Endothelial cell of umbilical vein (primary cell): ENCODE measurements at regions not wholly inside any gene's neighbourhood (a gene's known extent, or its start where the extent isn't known, plus 50 kb on each side); places are given as distances from the start of the nearest gene placed in this dataset.

Source experiments
- BruUV-seq: library from RNA; stranded (reverse); fragments of 400-500 nt; replicated peaks from 2 replicates; lab custom pipeline; 2021; lab: Mats Ljungman, UMichigan
- CTCF ChIA-PET: fragments of 300-600, 350-600 bp; sonication (Branson Sonifier 250); formaldehyde crosslinking; loops from one replicate; lab custom pipeline; 2021; ENCODE audit warnings: antibody characterized with exemption, inconsistent platforms; lab: Charles Lee
- POLR2A ChIA-PET: fragments of 300-600, 350-600 bp; sonication (Branson Sonifier 250); formaldehyde crosslinking; loops from one replicate; lab custom pipeline; 2021; ENCODE audit warnings: antibody characterized with exemption, inconsistent platforms; lab: Charles Lee
- DNase-seq: peaks from one replicate; pipeline ENCODE4 v3.0.0-alpha.2; 2011; ENCODE audit warnings: low read depth, low spot score
- FAIRE-seq: peaks from 2 replicates; lab custom pipeline; 2011; peaks lifted over from hg19 to GRCh38; lab: Jason Lieb, UNC
- H2AFZ ChIP-seq: 2 replicates; pipeline ENCODE4 v1.6.0; 2012; ENCODE audit warnings: low read depth, low read length, control low read depth, inconsistent platforms
- H3K27ac ChIP-seq: 2 replicates; pipeline ENCODE4 v1.5.1; 2011; ENCODE audit warnings: low read depth, mild to moderate bottlenecking, control low read depth, low read length, moderate library complexity; ENCODE audit not compliant: insufficient read depth
- H3K27me3 ChIP-seq, 2 experiments: 2 replicates each; pipeline versions ENCODE4 v1.6.0 to v1.6.1; 2011; ENCODE audit warnings: low read length in 2 of 2, mixed read lengths in 1 of 2; ENCODE audit not compliant: control insufficient read depth in 2 of 2, insufficient read depth in 2 of 2
- H3K36me3 ChIP-seq, 2 experiments: 2 replicates in 1 of 2; 3 replicates in 1 of 2; pipeline ENCODE4 v1.5.1; 2011; ENCODE audit warnings: low read length in 2 of 2, mild to moderate bottlenecking in 1 of 2, moderate library complexity in 1 of 2; ENCODE audit not compliant: control insufficient read depth in 2 of 2, insufficient read depth in 2 of 2; ENCODE audit errors: extremely low read depth in 1 of 2
- H3K4me1 ChIP-seq: 3 replicates; pipeline ENCODE4 v1.5.1; 2011; ENCODE audit warnings: mild to moderate bottlenecking, low read length; ENCODE audit not compliant: control insufficient read depth, insufficient read depth; ENCODE audit errors: extremely low read depth
- H3K4me2 ChIP-seq: 2 replicates; pipeline ENCODE4 v1.6.1; 2011; ENCODE audit warnings: low read length, control low read depth, mixed read lengths; ENCODE audit not compliant: insufficient read depth
- H3K4me3 ChIP-seq, 3 experiments: fragments of 200-600 bp in 1 of 3; sonication (generic), shearing (Covaris generic) in 1 of 3; replicated peaks in 1 of 3; 2 replicates each; pipeline ENCODE4 v1.5.1; 2011 to 2016; ENCODE audit warnings: control low read depth in 3 of 3, low read length in 3 of 3, mild to moderate bottlenecking in 2 of 3, inconsistent platforms in 1 of 3, low read depth in 1 of 3, moderate library complexity in 1 of 3; ENCODE audit not compliant: insufficient read depth in 1 of 3
- H3K79me2 ChIP-seq: 2 replicates; pipeline ENCODE4 v1.6.0; 2012; ENCODE audit warnings: low read length, inconsistent platforms; ENCODE audit not compliant: control insufficient read depth, insufficient read depth
- H3K9ac ChIP-seq: replicated peaks from 2 replicates; pipeline ENCODE3; 2011; ENCODE audit warnings: low read length, control low read depth; ENCODE audit not compliant: insufficient read depth; ENCODE audit errors: extremely low read depth
- H3K9me1 ChIP-seq: replicated peaks from 3 replicates; pipeline ENCODE4 v1.6.0; 2011; ENCODE audit warnings: mild to moderate bottlenecking, low read length; ENCODE audit not compliant: control insufficient read depth, insufficient read depth; ENCODE audit errors: extremely low read depth
- H3K9me3 ChIP-seq: replicated peaks from 2 replicates; pipeline ENCODE4 v1.5.1; 2012; ENCODE audit warnings: low read length, inconsistent platforms; ENCODE audit not compliant: control insufficient read depth, insufficient read depth
- H4K20me1 ChIP-seq: replicated peaks from 2 replicates; pipeline ENCODE3; 2011; ENCODE audit warnings: mild to moderate bottlenecking, low read length; ENCODE audit not compliant: control insufficient read depth, insufficient read depth; ENCODE audit errors: extremely low read depth
- EZH2 ChIP-seq: IDR thresholded peaks from 2 replicates; pipeline ENCODE4 v1.6.1; 2012; ENCODE audit warnings: borderline replicate concordance, low read depth, mild to moderate bottlenecking, moderate library complexity, low read length, inconsistent platforms; ENCODE audit not compliant: severe bottlenecking
- FOS ChIP-seq: IDR thresholded peaks from 2 replicates; pipeline ENCODE4 v1.6.1; 2011; ENCODE audit warnings: mild to moderate bottlenecking, low read length, moderate library complexity, borderline replicate concordance; ENCODE audit not compliant: insufficient read depth
- GATA2 ChIP-seq: IDR thresholded peaks from 2 replicates; pipeline ENCODE4 v1.7.0; 2011; ENCODE audit warnings: low read depth, mild to moderate bottlenecking, moderate library complexity, mixed read lengths, low read length; ENCODE audit not compliant: insufficient read length, insufficient read depth
- JUN ChIP-seq: IDR thresholded peaks from 2 replicates; pipeline ENCODE4 v1.6.1; 2011; ENCODE audit warnings: borderline replicate concordance, low read depth; ENCODE audit not compliant: insufficient read length, insufficient read depth
- MYC ChIP-seq: IDR thresholded peaks from one replicate; pipeline ENCODE4 v1.6.1; 2011; ENCODE audit warnings: mild to moderate bottlenecking, low read depth, low read length
- POLR2A ChIP-seq: IDR thresholded peaks from 2 replicates; pipeline ENCODE4 v1.6.1; 2012; ENCODE audit warnings: low read depth, mild to moderate bottlenecking, control low read depth, low read length
- POLR2AphosphoS5 ChIP-seq: IDR thresholded peaks from 2 replicates; pipeline ENCODE4 v1.6.1; 2012; ENCODE audit warnings: low read depth, mild to moderate bottlenecking, control low read depth, low read length, moderate library complexity; ENCODE audit not compliant: insufficient read depth
- dilution Hi-C: fragments of 300-500 bp; cut with MboI; formaldehyde crosslinking; loops from one replicate; pipeline ENCODE4 v1.15.0; 2019; ENCODE audit warnings: low sequenced_read_pairs; ENCODE audit not compliant: extremely low pct_ligation_motif_present
- intact Hi-C: fragments of 100-400 bp; cut with micrococcal nuclease; formaldehyde crosslinking; loops from one replicate; pipeline ENCODE4 v1.10.0; 2022
- TF ChIP-seq, protein P1 (sequence below), 2 donors: IDR thresholded peaks; 1 replicate in 1 of 2; 2 replicates in 1 of 2; pipeline ENCODE4 v1.5.1; 2011; ENCODE audit warnings: low read length in 2 of 2, mild to moderate bottlenecking in 2 of 2, moderate library complexity in 2 of 2, control low read depth in 1 of 2, inconsistent platforms in 1 of 2, low read depth in 1 of 2; ENCODE audit not compliant: insufficient read depth in 1 of 2; ENCODE audit errors: extremely low read depth in 1 of 2
- TF ChIP-seq, protein P2 (sequence below): IDR thresholded peaks from 2 replicates; pipeline ENCODE4 v1.6.1; 2011; ENCODE audit not compliant: insufficient read depth, insufficient read length

DNA sequence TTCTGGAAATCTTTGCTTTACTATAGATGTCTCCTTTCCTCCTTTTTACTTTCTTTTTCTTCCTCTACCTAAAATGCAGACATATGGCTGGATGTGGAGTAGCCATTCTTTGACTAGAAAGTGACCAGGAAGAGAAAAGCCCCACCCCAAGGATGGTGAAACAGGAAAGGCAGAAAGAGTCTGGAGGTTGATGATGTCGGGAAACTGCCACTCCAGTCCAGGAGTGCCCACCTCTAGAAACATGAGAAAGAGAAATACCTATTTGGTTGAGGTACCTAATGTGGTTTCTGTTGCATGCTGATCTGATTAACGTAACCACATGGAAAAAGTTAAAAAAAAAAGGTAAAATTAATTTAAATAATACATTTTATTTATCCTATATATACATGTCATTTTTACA lies 55.2 kb upstream of the SSR3 start:
- H3K9me3 ChIP-seq: no peaks in the 10 kb centered on the region
- dilution Hi-C loops: no loop called here
- H3K4me2 ChIP-seq: no peak overlapping the region
- DNase-seq: no peak
- TF ChIP-seq MYC: no peak
- TF ChIP-seq, protein P1, sequence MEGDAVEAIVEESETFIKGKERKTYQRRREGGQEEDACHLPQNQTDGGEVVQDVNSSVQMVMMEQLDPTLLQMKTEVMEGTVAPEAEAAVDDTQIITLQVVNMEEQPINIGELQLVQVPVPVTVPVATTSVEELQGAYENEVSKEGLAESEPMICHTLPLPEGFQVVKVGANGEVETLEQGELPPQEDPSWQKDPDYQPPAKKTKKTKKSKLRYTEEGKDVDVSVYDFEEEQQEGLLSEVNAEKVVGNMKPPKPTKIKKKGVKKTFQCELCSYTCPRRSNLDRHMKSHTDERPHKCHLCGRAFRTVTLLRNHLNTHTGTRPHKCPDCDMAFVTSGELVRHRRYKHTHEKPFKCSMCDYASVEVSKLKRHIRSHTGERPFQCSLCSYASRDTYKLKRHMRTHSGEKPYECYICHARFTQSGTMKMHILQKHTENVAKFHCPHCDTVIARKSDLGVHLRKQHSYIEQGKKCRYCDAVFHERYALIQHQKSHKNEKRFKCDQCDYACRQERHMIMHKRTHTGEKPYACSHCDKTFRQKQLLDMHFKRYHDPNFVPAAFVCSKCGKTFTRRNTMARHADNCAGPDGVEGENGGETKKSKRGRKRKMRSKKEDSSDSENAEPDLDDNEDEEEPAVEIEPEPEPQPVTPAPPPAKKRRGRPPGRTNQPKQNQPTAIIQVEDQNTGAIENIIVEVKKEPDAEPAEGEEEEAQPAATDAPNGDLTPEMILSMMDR (IDR thresholded peaks at IDR 0.05; ENCODE audit: extremely low read depth in 1 of 2, insufficient read depth in 1 of 2, low read depth in 1 of 2, low read length in 2 of 2): no peak
- CTCF ChIA-PET: no interaction called here
- POLR2A ChIA-PET: no interaction called here
- H4K20me1 ChIP-seq: no peaks in the 10 kb centered on the region
- intact Hi-C loops: no loop called here
- H3K79me2 ChIP-seq: no peaks in the 10 kb centered on the region
- no peak overlapping the region for H3K4me3 ChIP-seq
- no peaks in the 10 kb centered on the region for H3K9me1 ChIP-seq
- no peak overlapping the region for H2AFZ ChIP-seq
- H3K4me1 ChIP-seq: no peaks in the 10 kb centered on the region
- no peak overlapping the region for H3K27ac ChIP-seq
- BruUV-seq: no TSS peak
- no peak overlapping the region for H3K9ac ChIP-seq
- H3K36me3 ChIP-seq: no peaks in the 10 kb centered on the region
- H3K27me3 ChIP-seq: no peaks in the 10 kb centered on the region
- no peak for FAIRE-seq

DNA sequence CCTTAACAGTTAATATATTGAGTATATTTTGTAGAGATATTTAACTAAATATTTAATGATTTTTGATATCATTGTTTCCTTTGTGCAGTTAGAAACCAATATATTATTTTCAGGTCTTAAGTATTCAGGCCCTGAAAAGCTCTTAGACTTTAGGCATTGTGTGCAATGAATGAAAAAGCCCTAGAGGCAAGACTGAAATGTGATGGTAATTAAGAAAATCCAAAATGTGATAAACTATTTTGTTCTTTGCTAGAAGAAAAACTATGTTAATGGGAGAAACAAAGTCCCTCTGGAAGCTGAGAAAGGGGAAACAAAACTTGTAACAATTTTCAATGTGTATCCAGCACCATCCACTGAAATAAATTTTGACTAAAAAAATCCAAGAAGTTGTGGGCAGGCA lies 54.6 kb upstream of the SSR3 start:
- no TSS peak for BruUV-seq
- Histone ChIP-seq H3K4me2 (no peak overlapping the region), H2AFZ (no peak overlapping the region), H3K9ac (no peak overlapping the region), H3K36me3 (no peaks in the 10 kb centered on the region), H3K9me1 (no peaks in the 10 kb centered on the region), H3K9me3 (no peaks in the 10 kb centered on the region), H3K4me3 (no peak overlapping the region), H3K4me1 (no peaks in the 10 kb centered on the region), H3K27ac (no peak overlapping the region), H3K27me3 (no peaks in the 10 kb centered on the region), H3K79me2 (no peaks in the 10 kb centered on the region), H4K20me1 (no peaks in the 10 kb centered on the region)
- dilution Hi-C loops: no loop called here
- FAIRE-seq (no peak), DNase-seq (no peak)
- TF ChIP-seq FOS: no peak
- TF ChIP-seq, protein P1 (IDR thresholded peaks at IDR 0.05; ENCODE audit: extremely low read depth in 1 of 2, insufficient read depth in 1 of 2, low read depth in 1 of 2, low read length in 2 of 2): no peak
- TF ChIP-seq, protein P2, sequence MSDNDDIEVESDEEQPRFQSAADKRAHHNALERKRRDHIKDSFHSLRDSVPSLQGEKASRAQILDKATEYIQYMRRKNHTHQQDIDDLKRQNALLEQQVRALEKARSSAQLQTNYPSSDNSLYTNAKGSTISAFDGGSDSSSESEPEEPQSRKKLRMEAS: no peak
- TF ChIP-seq GATA2: no peak
- TF ChIP-seq JUN: no peak
- no peak for TF ChIP-seq EZH2
- TF ChIP-seq POLR2AphosphoS5: no peak
- TF ChIP-seq MYC: no peak
- no peak for TF ChIP-seq POLR2A
- intact Hi-C loops: no loop called here
- ChIA-PET POLR2A (no interaction called here), CTCF (no interaction called here)
